MV-4-11 (cell line): ENCODE measurements at regions not wholly inside any gene's neighbourhood (a gene's known extent, or its start where the extent isn't known, plus 50 kb on each side); places are given as distances from the start of the nearest gene placed in this dataset.
A peak's percentile ranks its signal among the peaks of the same experiment; 100 is the strongest.

Experiments used
- DNase-seq: peaks from one replicate; lab custom pipeline; 2025; lab: John Stamatoyannopoulos, UW

GRCh38 chr4:35818520-35818919, 425.8 kb downstream of the ARAP2 start:
- peak; percentile 50 for DNase-seq

- no peak for DNase-seq
Observed at GRCh38 chr4:35820003-35820402, 424.3 kb downstream of the ARAP2 start.

GRCh38 chr4:35824231-35824630, 420.1 kb downstream of the ARAP2 start:
- DNase-seq, result no peak

GRCh38 chr4:35835893-35836292, 408.4 kb downstream of the ARAP2 start:
- no peak for DNase-seq

- no peak for DNase-seq
Observed at GRCh38 chr4:35836596-35836995, 407.7 kb downstream of the ARAP2 start.

GRCh38 chr4:35867057-35867456, 377.3 kb downstream of the ARAP2 start:
- DNase-seq, result no peak

- DNase-seq, result no peak
Observed at GRCh38 chr4:35872273-35872672, 372.0 kb downstream of the ARAP2 start.

GRCh38 chr4:35879479-35879878, 364.8 kb downstream of the ARAP2 start:
- no peak for DNase-seq

- no peak for DNase-seq
Observed at GRCh38 chr4:35883108-35883507, 361.2 kb downstream of the ARAP2 start.

GRCh38 chr4:35884714-35885480, 359.4 kb downstream of the ARAP2 start:
- no peak for DNase-seq

- DNase-seq, result no peak
Observed at GRCh38 chr4:35897808-35898207, 346.5 kb downstream of the ARAP2 start.

- DNase-seq, result no peak
Observed at GRCh38 chr4:35900286-35901243, 343.7 kb downstream of the ARAP2 start.

GRCh38 chr4:35912174-35912573, 332.1 kb downstream of the ARAP2 start:
- peak; percentile 85 for DNase-seq

- no peak for DNase-seq
Observed at GRCh38 chr4:35918491-35918977, 325.8 kb downstream of the ARAP2 start.

GRCh38 chr4:35925806-35926205, 318.5 kb downstream of the ARAP2 start:
- peak; percentile 37 for DNase-seq

GRCh38 chr4:35926788-35927187, 317.5 kb downstream of the ARAP2 start:
- no peak for DNase-seq

GRCh38 chr4:35933901-35934300, 310.4 kb downstream of the ARAP2 start:
- no peak for DNase-seq

- DNase-seq, result peak; percentile 7
Observed at GRCh38 chr4:35934320-35934981, 309.9 kb downstream of the ARAP2 start.

GRCh38 chr4:35938936-35939335, 305.4 kb downstream of the ARAP2 start:
- peak; percentile 6 for DNase-seq

GRCh38 chr4:35939751-35940150, 304.6 kb downstream of the ARAP2 start:
- DNase-seq, result no peak

- peak; percentile 3 for DNase-seq
Observed at GRCh38 chr4:35942092-35942491, 302.2 kb downstream of the ARAP2 start.

- no peak for DNase-seq
Observed at GRCh38 chr4:35943606-35944005, 300.7 kb downstream of the ARAP2 start.
